ENCODE measurements at regions not wholly inside any gene's neighbourhood (a gene's known extent, or its start where the extent isn't known, plus 50 kb on each side); places are given as distances from the start of the nearest gene placed in this dataset.

DNA sequence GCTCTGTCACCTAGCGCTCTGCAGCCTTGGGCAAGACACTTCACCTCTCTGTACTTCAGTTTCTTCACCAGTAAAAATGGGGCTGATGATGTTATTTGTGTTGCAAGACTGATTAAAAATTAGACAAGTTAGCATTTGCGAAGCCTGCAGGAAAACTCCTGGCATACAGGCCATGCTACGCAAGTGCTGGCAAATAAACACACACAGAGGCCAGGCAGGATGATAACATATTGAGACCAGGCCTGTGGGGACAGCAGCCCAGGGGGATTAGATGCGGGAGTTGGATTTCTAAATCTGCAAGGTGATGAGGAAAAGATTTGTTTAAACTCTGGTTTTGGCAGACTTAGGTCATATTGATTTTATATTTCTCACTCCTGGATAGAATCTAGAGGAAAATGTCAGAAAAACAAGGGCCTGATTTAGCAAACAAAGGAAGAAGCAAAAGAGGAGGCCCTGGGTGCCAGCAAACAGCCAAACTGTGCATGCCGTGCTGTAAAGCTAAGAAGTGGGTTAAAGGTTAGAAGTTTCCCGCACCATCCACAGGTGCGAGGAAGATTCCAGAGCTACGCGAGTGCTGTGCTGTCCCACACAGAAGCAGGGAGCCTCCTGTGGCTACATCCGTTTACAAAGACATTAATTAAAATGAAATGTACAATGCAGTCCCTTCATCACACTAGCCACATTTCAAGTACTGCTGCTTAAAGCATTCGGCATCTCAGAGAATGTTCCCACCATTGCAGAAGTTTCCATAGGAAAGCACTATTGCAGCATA lies 532.2 kb downstream of the NPHP4 start:
- ATAC-seq: no peak
- DNase-seq: no peak
- Histone ChIP-seq H3K4me3 (no peak overlapping the region), H3K4me1 (ENCODE audit: low read depth) (no peaks in the 10 kb centered on the region), H3K9me3 (no peaks in the 10 kb centered on the region), H3K36me3 (ENCODE audit: low read depth) (no peaks in the 10 kb centered on the region)
- TF ChIP-seq, protein P1, sequence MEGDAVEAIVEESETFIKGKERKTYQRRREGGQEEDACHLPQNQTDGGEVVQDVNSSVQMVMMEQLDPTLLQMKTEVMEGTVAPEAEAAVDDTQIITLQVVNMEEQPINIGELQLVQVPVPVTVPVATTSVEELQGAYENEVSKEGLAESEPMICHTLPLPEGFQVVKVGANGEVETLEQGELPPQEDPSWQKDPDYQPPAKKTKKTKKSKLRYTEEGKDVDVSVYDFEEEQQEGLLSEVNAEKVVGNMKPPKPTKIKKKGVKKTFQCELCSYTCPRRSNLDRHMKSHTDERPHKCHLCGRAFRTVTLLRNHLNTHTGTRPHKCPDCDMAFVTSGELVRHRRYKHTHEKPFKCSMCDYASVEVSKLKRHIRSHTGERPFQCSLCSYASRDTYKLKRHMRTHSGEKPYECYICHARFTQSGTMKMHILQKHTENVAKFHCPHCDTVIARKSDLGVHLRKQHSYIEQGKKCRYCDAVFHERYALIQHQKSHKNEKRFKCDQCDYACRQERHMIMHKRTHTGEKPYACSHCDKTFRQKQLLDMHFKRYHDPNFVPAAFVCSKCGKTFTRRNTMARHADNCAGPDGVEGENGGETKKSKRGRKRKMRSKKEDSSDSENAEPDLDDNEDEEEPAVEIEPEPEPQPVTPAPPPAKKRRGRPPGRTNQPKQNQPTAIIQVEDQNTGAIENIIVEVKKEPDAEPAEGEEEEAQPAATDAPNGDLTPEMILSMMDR (IDR thresholded peaks at IDR 0.05): no peak
- intact Hi-C loops (cut with DNase I, micrococcal nuclease): no loop called here

DNA sequence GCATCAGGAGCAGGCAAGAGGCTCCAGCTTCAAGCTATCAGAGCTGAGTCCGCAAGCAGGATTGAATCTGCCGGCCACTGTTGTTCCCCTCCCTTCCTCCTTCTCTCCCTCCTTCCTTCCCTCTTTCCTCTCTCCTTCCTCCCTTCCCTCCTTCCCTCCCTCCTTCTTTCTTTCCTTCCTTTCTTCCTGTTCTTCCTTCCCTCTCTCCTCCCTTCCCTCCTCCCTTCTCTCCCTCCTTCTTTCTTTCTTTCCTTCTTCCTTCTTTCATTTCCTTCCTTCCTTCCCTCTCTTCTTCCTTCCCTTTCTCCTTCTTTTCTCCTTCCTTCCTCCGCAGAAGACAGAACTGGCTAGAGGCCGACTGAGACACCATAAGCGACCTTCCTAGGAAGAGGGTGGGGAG lies 534.0 kb downstream of the NPHP4 start:
- DNase-seq: no peak
- Histone ChIP-seq H3K9me3 (no peaks in the 10 kb centered on the region), H3K36me3 (ENCODE audit: low read depth) (no peaks in the 10 kb centered on the region), H3K4me1 (ENCODE audit: low read depth) (no peaks in the 10 kb centered on the region), H3K4me3 (no peak overlapping the region)
- TF ChIP-seq, protein P1 (IDR thresholded peaks at IDR 0.05): no peak
- no peak for ATAC-seq
- intact Hi-C loops (cut with DNase I, micrococcal nuclease): no loop called here

DNA sequence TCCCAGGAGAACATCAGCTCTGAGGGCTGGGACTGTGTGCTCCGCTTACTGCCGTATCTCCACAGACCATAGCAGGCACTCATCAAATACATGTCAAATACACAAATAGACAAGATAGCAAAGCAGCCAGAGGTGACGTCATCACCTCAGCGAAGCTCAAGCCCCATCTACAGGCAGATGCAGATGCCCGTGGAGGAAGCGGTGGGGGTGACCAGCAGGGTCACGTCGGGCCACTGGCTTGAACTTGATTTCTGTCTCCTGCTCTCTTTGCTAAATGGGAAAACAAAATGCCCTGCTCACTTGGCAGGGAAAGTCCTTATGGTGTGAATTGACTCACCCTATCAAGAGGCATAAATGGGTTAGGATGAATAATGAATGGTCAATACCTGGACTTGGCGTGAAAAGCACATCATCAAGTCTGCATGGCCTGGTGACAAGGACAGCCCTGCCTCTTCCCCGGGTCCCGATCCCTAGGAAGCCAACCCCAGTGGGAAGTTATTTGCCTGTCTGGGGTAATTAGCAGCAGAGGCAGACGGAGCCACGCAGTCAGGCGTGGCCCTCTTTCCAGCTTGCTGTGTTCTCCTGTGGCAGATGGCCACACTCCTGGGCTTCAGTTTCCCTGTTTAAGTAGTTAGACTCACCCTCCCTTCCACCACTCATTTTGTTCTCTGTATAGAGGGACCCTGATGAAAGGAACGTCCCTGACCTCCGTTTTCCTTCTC lies 536.0 kb downstream of the NPHP4 start:
- DNase-seq (no peak), ATAC-seq (no peak)
- H3K36me3 ChIP-seq (ENCODE audit: low read depth): no peaks in the 10 kb centered on the region
- no peaks in the 10 kb centered on the region for H3K4me1 ChIP-seq (ENCODE audit: low read depth)
- H3K4me3 ChIP-seq: no peak overlapping the region
- TF ChIP-seq, protein P1 (IDR thresholded peaks at IDR 0.05): no peak
- no peaks in the 10 kb centered on the region for H3K9me3 ChIP-seq
- intact Hi-C loops (cut with DNase I, micrococcal nuclease): no loop called here

DNA sequence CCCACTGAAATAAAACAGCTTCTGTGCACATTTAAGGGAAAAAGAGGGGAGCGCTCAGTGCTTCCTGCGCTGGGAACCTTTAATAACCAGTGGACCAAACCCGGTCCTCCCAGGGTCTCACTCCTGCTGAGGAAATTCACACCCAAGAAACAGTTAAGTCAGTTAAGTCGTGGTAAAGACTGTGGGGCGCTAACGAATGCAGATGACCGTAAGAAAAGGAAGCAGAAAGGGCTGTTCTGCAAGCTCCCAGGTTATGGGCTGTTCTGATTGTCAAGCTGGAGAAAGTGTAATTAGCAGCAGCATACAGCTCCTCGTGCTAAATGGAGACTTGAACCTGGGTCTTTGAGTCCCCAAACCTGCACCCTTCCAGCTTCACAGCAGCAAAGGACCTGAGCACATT lies 536.6 kb downstream of the NPHP4 start:
- Histone ChIP-seq H3K9me3 (no peaks in the 10 kb centered on the region), H3K4me3 (no peak overlapping the region), H3K4me1 (ENCODE audit: low read depth) (no peaks in the 10 kb centered on the region), H3K36me3 (ENCODE audit: low read depth) (no peaks in the 10 kb centered on the region)
- intact Hi-C loops (cut with DNase I, micrococcal nuclease): no loop called here
- ATAC-seq: no peak
- no peak for DNase-seq
- TF ChIP-seq, protein P1 (IDR thresholded peaks at IDR 0.05): no peak

DNA sequence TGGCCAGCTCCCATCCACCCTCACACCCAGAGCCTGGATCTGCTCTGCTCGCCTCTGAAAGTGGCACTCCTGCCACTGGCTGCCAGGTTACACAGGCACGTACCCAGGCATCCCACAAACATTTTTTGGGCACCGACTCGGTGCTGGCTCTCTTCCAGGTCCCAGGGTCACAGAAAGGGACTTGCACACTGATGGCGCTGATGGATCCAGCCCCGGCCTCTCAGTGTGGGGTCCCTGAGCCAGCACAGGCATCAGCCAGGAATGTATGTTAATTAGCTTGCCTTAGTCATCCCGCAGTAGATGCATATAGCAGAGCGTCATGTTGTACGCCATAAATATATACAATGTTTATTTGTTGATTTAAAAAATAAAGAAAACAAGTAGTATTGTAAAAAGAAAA lies 537.2 kb downstream of the NPHP4 start:
- H3K4me1 ChIP-seq (ENCODE audit: low read depth): no peaks in the 10 kb centered on the region
- H3K36me3 ChIP-seq (ENCODE audit: low read depth): no peaks in the 10 kb centered on the region
- TF ChIP-seq, protein P1 (IDR thresholded peaks at IDR 0.05): no peak
- no peak overlapping the region for H3K4me3 ChIP-seq
- H3K9me3 ChIP-seq: no peaks in the 10 kb centered on the region
- no peak for ATAC-seq
- no peak for DNase-seq
- intact Hi-C loops (cut with DNase I, micrococcal nuclease): no loop called here

Data from mucosa of descending colon (tissue), 3 donors.